Colonic mucosa (tissue), 4 donors: ENCODE measurements at regions not wholly inside any gene's neighbourhood (a gene's known extent, or its start where the extent isn't known, plus 50 kb on each side); places are given as distances from the start of the nearest gene placed in this dataset.

Experiments used
- DNase-seq: peaks from one replicate; pipeline ENCODE4 v3.0.0-alpha.2; 2020
- H3K27ac ChIP-seq: fragments of 200-600 bp; one replicate; pipeline ENCODE4 v1.8.0; 2021
- H3K27me3 ChIP-seq: fragments of 200-600 bp; one replicate; pipeline ENCODE4 v1.8.0; 2021
- H3K36me3 ChIP-seq: fragments of 200-600 bp; one replicate; pipeline ENCODE4 v1.8.0; 2021
- H3K4me1 ChIP-seq: fragments of 200-600 bp; one replicate; pipeline ENCODE4 v1.8.0; 2021; ENCODE audit warnings: mild to moderate bottlenecking
- H3K4me3 ChIP-seq: fragments of 200-600 bp; one replicate; pipeline ENCODE4 v1.8.0; 2021
- H3K9ac ChIP-seq, 2 donors: one replicate each; pipeline ENCODE4 v1.7.0; 2013; ENCODE audit warnings: control low read depth in 2 of 2, low read depth in 2 of 2, low read length in 2 of 2
- H3K9me3 ChIP-seq: fragments of 200-600 bp; one replicate; pipeline ENCODE4 v1.8.0; 2021
- intact Hi-C: fragments of 100-400 bp; cut with DNase I; formaldehyde crosslinking; loops from one replicate; pipeline ENCODE4 v1.14.1; 2022
- TF ChIP-seq, protein P1 (sequence below): fragments of 200-600 bp; IDR thresholded peaks from one replicate; pipeline ENCODE4 v1.8.0; 2022; ENCODE audit warnings: antibody characterized with exemption, mild to moderate bottlenecking
- donor health status: healthy.
- donor health status: DM: no; HTN: no; CAD: no.
- donor health status: DM: no; HTN: no; CAD: no.

DNA sequence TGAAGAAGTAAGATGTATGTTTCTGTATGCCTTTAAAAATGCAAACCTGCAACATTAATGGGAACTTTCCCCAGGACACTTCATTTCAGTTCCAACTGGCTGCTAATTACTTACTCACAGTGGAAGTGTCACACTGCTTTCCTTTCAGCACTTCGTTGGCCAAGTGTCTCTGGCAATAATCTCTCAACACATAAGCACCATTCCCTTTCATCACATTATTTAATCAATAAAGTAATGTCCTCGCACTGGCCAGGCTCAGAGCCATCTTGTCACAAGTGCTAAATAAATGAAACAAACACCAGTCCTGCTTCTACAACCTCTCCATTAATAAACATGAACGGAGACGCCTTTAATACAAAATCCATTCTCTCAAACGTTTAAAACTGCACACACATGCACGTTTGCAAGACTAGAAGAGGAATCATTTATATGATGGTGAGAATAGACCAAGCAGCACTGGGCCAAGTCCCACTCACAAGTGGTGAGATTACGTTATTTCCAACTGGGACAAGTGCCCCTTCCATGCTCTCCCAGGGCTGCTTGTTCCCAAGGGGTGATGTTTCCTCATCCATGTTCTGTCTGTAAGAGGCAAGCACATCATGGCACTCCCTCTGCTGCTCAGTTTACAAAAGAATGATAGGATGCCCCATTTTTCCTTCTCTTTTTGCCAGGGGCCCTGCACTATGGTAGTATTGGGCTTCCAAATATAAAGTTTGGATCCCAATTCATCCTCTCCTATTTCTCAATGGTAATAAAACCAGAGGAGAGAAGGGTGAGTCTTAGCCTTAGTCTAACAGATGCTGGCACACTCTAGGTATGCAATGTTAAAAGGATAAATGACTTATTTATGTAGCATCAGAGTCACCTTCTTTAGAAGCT lies 56.8 kb upstream of the ETAA1 start:
- Histone ChIP-seq H3K4me3 (no peak overlapping the region), H3K27ac (no peak overlapping the region), H3K27me3 (no peaks in the 10 kb centered on the region), H3K36me3 (no peaks in the 10 kb centered on the region), H3K9me3 (no peaks in the 10 kb centered on the region), H3K4me1 (no peaks in the 10 kb centered on the region), H3K9ac (no peak overlapping the region)
- TF ChIP-seq, protein P1, sequence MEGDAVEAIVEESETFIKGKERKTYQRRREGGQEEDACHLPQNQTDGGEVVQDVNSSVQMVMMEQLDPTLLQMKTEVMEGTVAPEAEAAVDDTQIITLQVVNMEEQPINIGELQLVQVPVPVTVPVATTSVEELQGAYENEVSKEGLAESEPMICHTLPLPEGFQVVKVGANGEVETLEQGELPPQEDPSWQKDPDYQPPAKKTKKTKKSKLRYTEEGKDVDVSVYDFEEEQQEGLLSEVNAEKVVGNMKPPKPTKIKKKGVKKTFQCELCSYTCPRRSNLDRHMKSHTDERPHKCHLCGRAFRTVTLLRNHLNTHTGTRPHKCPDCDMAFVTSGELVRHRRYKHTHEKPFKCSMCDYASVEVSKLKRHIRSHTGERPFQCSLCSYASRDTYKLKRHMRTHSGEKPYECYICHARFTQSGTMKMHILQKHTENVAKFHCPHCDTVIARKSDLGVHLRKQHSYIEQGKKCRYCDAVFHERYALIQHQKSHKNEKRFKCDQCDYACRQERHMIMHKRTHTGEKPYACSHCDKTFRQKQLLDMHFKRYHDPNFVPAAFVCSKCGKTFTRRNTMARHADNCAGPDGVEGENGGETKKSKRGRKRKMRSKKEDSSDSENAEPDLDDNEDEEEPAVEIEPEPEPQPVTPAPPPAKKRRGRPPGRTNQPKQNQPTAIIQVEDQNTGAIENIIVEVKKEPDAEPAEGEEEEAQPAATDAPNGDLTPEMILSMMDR: no peak
- DNase-seq: no peak
- intact Hi-C loops: no loop called here

DNA sequence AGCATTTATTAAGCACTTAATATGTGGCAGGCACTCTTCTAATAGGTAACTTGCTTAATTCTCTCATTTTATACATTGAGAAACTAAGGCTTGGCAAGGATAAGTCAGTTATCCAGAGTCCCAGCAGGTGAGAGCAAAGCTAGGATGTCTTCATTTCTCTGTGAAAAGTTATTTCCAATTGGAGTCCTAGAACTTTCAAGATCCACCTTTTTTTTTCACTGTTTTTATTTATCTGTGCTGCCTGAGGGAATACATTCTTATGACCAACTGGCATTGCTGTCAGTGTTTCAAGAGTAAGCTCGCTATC lies 56.2 kb upstream of the ETAA1 start:
- no peak for DNase-seq
- Histone ChIP-seq H3K9ac (no peak overlapping the region), H3K4me1 (no peaks in the 10 kb centered on the region), H3K27ac (no peak overlapping the region), H3K4me3 (no peak overlapping the region), H3K27me3 (no peaks in the 10 kb centered on the region), H3K9me3 (no peaks in the 10 kb centered on the region), H3K36me3 (no peaks in the 10 kb centered on the region)
- TF ChIP-seq, protein P1: no peak
- intact Hi-C loops: no loop called here

DNA sequence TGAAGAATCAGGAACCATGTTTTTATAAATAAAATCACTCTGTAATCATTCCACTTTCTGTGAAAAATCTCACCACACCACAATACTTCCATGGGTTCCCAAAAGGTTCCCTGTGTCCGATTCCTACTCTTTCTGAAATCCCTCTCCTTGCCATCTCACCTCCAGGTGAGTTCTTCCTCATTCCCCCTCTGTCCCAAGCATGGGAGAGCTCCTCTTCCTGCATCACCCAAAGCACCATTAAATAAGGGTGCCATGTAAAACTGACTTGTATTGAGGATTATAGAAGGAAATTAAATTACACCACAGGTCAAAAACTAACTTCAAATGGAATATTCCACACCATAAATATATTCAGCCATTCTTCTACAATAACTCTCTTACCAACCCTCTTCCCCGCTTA lies 55.8 kb upstream of the ETAA1 start:
- Histone ChIP-seq H3K4me1 (no peaks in the 10 kb centered on the region), H3K36me3 (no peaks in the 10 kb centered on the region), H3K27ac (no peak overlapping the region), H3K4me3 (no peak overlapping the region), H3K9me3 (no peaks in the 10 kb centered on the region), H3K27me3 (no peaks in the 10 kb centered on the region), H3K9ac (no peak overlapping the region)
- TF ChIP-seq, protein P1: no peak
- intact Hi-C loops: no loop called here
- no peak for DNase-seq

GRCh38 chr2:67342394-67342793 lies 54.7 kb upstream of the ETAA1 start:
- TF ChIP-seq, protein P1: no peak
- H3K4me3 ChIP-seq: no peak overlapping the region
- no peaks in the 10 kb centered on the region for H3K4me1 ChIP-seq
- no peaks in the 10 kb centered on the region for H3K27me3 ChIP-seq
- no peak for DNase-seq
- no peak overlapping the region for H3K27ac ChIP-seq
- intact Hi-C loops: no loop called here
- H3K36me3 ChIP-seq: no peaks in the 10 kb centered on the region
- no peaks in the 10 kb centered on the region for H3K9me3 ChIP-seq
- H3K9ac ChIP-seq: no peak overlapping the region

GRCh38 chr2:67346718-67347407 lies 50.3 kb upstream of the ETAA1 start:
- Histone ChIP-seq H3K9ac (no peak overlapping the region), H3K9me3 (no peaks in the 10 kb centered on the region), H3K36me3 (no peaks in the 10 kb centered on the region), H3K4me3 (no peak overlapping the region), H3K27me3 (no peaks in the 10 kb centered on the region), H3K4me1 (no peaks in the 10 kb centered on the region), H3K27ac (no peak overlapping the region)
- DNase-seq: no peak
- TF ChIP-seq, protein P1: no peak
- intact Hi-C loops: no loop called here
